NCI-H748 treated with DMSO at 0.1 percent for 48 hours (cell line): ENCODE measurements at regions not wholly inside any gene's neighbourhood (a gene's known extent, or its start where the extent isn't known, plus 50 kb on each side); places are given as distances from the start of the nearest gene placed in this dataset.
A peak's percentile ranks its signal among the peaks of the same experiment; 100 is the strongest.
"Not testable (repeated sequence)": the region's sequence is repeated elsewhere in the genome, so short reads cannot be mapped to it uniquely, and the experiment has no call there.

ENCODE experiments used
- DNase-seq: peaks from one replicate; lab custom pipeline; 2025; lab: John Stamatoyannopoulos, UW

DNA sequence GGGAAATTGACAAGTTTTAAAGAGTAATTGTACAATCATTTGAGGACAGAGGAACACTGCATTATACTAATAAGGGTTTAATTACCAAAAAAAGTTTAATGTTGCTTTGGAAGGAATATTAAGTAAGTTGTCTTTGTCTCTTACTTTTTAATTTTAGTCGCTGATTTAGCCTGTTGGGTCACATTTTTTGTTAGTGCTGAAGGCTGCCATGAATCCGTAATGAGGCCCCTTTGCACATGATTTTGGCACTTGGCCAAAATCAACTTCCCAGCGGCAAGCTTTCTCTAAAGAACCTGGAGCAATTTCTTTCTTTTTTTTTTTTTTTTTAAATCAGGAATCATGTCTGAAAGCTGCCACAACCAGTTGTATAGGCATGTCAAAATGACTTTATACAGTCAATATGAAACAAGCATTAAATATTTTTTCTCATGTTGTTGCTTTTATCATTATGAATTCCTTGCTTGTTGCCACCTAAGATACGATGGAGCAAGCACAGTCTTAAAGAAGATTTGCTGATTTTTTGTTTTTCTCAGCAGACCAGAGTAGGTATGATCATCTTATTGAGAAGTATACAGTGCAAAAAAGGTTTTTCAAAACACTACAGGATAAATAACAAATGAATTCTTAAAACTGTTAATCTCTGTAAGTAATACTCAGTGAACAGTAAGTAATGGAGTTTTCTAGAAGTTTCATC lies 690.4 kb downstream of the USP25 start:
- DNase-seq: peak; percentile 16

DNA sequence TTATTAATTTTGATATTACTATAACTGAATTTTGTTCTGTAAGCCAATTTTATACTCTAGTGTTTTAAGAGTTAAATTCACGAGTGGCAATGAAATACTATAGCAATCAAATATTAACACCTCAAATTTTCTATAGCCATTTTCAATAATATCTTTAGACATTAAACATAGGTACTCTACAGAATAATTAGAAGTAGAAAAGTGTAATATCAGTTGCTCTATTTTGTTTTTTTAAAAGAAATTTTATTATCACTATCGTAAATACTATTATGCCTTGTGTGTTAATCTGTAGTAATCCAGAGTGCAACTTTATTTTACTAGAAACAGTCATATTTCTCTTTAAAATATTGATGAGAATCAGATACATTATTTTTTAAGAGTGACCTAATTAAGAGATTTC lies 691.2 kb downstream of the USP25 start:
- DNase-seq: no peak

DNA sequence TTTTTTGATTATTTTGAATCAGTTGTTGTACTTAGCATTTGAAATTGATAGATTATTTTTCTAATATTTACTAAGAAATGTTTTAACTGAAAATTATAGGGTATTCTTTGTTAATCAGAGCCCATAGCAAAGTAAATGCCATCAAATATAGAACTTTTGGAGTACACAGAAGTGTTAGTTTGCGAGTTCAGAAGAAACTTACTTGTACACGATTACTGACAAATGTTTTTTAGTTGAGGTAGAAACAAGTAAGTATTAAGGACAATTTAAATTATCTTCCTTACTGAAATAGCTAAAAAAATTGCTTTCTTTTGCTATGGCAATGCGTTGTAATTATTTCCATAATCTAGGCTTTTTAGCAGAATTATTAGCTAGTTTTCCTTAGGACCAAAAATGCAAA lies 692.2 kb downstream of the USP25 start:
- no peak for DNase-seq

DNA sequence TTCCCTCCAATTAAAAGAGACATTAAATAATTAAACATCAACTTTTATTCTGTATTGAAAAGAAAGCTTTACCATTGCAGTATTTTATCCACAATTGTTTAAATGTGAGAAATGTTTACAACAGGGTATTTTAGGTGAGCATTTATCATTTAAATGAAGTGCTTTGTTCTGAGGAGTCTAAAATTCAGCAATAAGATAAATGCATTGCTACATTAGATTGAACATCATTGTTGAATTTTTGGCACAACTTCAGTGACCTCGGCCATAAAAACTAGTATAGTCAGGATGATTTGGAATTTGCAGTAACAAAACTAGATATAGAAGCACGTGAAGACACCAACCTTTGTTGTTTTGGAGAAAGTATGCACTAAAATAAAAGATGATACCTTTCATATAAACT lies 692.9 kb downstream of the USP25 start:
- DNase-seq: no peak

DNA sequence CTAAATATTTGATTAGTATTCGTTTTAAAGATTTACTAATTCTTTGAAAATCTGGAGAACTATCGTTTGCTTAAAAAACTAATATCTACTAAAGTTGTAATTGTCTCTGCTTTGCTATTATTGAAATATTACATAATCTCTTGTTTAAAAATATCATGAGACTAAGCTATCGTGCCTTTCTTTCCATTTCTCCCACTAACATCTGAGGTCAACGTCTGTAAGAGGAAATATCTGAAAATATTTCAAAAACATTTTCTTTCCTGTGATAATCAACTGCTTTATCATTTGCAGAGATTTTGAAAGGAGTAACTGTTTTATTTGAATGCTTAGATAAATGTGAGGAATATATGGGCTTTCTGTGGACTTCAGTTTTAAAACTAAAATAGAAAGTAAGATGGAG lies 694.1 kb downstream of the USP25 start:
- DNase-seq: no peak

DNA sequence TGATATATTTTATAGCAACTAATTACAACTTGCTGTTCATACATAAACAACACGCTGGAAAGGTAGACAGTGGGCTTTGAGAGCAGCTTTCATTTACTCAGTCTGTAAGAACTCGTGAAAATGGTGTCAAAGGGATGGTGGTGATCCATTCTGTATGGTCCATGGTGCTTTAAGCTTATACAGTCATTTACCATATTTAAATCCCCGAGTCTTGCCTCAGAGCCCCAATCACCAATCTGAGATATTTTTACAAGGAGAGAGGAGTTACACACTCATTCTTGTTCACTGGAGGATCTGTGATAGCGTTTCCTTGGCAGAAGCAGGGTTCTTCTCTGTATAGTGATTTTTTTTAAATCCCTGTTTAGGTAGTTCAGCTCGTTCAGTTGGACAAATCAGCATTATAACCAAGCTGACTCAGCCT lies 694.6 kb downstream of the USP25 start:
- no peak for DNase-seq

DNA sequence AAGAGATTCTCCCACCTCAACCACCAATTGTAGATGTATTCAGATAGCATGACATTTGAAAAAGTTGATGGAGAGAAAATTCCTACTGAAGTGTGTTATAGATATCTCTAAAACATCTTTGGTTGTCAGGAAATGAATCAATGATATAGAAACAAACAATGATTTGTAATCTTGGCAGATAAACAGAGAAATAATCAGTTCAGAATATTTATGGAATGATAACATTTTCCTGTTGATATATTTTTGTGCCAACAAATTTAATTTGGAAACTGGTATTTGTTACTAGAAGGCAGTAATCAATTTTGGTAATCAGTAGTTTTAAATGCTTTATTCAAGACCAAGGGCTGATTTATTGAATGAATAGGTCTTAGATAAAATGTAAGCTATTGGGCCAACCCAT lies 695.6 kb downstream of the USP25 start:
- no peak for DNase-seq

DNA sequence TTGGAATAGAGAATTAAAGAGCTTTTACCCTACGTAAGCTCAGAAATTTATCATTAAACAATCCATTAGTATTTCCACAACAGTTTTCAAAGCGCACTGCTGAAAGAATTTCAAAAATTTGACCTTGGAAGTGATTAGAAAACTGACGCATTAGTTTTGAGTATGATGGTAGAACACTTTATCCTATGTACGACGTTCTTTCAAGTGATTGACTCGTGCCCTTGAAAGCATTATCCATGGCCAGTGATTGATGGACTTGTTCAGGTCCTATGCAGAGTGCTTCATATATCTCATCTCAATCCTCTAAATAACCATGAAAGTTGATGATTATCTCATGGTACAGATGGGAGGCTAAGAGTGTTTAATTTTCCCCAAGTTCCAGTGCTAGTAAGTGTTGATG lies 697.2 kb downstream of the USP25 start:
- no peak for DNase-seq

DNA sequence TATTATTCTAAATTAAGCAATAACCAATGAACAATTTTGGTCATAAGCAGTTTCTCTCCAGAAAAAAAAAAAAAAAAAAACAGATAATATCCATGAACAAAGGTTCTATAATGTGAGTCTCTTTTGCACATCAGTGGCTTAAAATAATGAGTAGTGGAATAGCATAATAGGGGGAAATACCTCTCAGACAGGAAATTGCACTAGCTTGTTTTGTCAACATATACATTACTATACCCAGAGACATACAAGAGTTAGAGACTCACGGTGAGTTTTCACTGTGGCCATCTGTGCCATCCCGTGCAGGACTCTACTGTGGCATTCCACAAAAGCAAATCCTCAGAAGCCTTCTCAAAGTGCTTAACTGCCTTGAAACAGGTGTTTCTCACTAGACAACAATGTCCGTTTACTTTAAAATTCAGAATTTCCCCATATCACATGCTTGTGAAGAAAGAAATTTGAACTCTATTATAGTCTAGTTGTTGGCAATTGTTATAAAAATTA lies 697.9 kb downstream of the USP25 start:
- DNase-seq: no peak

DNA sequence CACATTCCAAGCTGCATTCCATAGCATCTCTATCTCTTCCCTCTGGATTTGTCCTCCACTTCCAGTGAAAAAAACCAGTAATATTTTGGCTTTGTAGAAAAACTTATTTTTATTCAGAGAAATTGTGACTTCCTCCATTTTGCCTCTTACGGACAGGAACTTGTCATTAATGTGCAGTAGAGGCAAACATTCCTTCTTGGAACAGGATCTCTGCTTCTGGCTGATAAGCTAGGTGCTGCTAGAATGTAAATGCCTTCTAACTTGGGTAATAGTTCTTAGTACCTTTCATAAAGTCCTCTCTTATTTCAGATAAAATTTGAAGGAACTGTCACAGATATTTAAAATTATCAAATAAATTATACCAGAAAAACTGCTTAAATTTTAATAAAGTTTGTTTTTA lies 707.8 kb downstream of the USP25 start:
- DNase-seq: no peak

DNA sequence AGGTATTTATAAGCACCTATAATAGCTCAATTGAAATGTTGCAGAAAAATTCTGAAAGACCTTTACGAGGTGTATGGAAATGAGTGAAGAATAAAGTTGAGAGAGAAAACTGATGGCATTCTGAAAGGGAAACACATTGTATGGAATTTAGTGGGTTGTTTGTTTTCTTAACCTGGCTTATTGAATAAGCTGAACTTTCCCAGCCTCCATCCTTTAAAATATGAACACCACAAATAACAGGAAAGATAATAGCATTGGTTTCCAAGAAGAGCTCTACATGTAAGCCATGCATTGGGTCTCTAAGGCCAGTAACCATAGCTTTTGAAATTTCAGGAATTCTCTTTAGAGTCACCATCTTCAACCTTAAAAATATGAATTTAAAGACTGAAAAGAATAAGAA lies 709.0 kb downstream of the USP25 start:
- no peak for DNase-seq

DNA sequence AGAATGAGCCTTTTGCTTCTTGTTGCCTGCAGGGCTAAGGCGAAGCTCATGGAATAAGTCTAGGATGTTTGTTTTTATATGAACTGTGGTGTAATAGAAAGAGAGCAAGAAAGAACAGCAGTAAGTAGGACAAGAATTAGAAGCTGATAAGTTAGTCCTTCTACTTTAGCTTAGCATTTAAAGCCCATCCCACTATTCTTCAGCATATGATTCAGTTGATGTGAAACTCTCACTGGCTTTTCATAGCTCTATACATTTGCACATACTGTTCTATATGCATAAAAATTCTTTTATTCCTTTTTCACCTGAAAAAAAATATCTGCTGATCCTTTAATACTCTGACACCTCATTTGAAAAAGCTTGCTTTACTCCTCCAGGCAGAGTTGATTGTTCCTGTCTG lies 712.0 kb downstream of the USP25 start:
- no peak for DNase-seq

DNA sequence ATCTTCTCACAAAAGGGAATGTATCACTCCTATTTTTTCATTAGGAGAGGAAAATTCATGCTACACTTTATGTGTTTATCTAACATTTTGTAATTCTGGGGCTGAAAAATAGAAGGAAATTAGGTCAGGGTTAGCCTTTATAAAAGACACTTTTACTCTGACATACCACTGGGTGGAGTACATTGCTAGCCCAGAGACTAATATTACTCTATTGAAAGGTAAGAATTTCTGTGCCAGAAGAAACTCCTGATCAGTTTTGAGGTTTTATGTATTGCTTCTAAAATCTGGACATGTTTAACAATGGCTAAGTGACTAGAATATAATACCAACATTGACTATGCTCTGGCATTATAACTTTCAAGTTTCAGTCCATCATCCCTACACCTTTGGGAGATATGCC lies 724.6 kb downstream of the USP25 start:
- DNase-seq: no peak

DNA sequence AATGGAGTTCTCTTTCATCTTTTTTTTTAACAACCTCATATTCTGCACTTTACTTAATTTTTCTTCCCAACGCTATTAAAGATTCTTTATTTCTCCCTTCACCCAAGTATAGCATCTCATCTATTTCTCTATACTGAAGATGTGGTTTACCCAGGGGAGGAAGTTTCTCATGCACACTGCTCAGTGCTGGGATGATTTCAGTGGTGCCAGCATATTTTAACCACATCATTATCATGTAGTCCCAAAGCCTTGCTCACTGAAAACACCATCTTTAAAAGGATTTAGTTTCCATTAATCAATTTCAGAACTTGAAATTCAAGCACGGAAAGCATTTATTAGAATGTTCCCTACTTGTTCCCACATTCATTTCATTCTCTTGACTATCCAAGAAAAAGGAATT lies 725.7 kb downstream of the USP25 start:
- DNase-seq: no peak

DNA sequence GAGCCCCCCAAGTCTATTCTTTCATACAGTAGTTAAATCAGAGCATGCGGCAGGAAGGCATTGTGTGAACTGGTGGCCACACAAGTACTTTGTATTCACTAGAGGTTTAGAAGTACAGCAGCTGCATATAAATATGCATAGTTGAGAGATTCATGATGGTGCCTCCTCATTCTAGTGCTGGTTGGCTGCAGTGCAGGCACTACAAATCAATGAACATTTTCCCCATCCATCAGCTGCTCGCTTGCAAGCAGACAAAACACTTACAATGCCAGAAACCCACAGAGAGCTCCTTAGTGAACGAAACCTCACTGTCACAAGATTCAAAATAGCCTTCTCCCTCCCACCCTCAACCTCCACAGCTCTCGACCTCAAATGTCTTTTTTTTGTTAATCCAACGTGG lies 726.2 kb downstream of the USP25 start:
- DNase-seq: no peak

DNA sequence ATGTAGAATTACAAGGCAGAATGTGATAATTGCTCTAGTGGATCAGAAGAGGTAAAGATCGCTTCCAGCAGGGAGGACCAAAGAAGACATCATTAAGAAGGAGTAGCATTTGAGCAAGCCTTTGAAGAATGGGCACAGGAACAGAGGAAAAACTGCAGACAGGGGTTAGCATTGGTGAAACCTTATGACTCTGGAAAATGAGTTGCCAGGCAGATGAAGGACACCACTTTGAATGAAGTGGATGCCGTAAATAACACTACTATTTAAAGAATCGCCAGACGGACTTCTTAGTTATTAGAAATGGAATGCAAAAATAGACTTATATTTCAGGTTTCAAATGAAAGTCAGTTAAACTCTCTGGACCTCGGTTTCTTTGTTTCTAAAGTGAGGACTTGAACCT lies 727.7 kb downstream of the USP25 start:
- DNase-seq: no peak

DNA sequence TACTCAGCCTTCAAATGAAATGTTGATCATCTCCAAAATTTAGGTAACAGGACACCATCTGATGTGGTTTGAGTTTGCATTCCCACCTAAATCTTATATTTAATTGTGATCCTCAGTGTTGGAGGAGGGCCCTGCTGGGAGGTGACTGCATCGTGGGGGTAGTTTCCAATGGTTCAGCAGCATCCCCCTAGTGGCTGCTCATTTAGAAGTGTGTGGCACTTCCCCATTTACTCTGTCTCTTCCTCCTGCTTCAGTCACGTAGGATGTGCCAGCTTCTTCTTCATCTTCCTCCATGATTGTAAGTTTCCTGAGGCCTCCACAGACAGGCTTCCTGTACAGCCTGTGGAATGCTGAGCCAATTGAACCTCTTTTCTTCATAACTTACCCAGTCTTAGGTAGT lies 731.2 kb downstream of the USP25 start:
- no peak for DNase-seq

DNA sequence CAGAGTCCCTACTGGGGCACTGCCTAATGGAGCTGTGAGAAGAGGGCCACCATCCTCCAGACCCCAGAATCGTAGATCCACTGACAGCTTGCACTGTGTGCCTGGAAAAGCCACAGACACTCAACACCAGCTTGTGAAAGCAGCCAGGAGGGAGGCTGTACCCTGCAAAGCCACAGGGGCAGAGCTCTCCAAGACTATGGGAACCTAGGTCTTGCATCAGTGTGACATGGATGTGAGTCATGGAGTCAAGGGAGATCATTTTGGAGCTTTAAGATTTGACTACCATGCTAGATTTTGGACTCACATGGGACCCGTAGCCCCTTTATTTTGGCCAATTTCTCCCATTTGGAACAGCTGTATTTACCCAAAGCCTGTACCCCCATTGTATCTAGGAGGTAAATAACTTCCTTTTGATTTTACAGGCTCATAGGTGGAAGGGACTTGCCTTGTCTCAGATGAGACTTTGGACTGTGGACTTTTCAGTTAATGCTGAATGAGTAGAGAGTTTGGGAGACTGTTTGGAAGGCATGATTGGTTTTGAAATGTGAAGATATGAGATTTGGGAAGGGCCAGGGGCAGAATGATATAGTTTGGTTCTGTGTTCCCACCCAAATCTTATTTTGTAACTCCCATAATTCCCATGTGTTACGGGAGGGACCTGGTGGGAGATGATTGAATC lies 734.6 kb downstream of the USP25 start:
- DNase-seq: not testable (repeated sequence)

DNA sequence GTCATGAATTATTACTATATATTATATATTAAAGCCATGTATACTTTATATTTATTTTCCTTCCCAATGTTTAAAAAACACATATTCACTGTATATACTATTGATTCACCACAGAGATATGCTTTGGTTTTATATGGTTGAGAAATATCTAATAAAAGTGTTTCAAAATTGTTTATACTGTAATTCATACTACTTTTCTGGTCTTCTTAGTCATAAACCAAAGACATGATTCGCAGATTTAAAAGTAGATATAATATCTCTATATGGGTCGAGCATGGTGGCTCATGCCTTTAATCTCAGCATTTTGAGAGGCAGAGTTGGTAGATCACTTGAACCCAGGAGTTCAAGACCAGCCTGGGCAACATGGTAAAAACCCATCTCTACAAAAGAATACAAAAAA lies 738.4 kb downstream of the USP25 start:
- DNase-seq: no peak

DNA sequence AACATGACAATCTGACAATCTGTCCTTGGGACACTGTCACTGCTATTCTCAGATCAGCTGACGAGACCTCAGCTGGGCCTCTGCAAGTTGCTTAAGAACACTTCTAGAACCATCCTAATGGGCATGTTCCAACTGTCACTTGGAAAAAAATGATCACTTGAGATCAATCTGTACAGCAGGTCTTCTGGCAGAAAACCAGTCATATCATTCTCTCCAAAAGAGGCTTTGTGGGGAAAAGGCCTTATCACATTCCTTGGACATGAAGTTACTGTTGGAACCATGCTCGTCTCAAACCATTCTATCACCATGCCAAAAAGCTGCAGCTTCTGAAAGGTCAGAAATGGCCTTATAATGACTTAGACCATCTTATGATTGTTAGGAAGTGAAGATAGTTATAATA lies 744.2 kb downstream of the USP25 start:
- no peak for DNase-seq

DNA sequence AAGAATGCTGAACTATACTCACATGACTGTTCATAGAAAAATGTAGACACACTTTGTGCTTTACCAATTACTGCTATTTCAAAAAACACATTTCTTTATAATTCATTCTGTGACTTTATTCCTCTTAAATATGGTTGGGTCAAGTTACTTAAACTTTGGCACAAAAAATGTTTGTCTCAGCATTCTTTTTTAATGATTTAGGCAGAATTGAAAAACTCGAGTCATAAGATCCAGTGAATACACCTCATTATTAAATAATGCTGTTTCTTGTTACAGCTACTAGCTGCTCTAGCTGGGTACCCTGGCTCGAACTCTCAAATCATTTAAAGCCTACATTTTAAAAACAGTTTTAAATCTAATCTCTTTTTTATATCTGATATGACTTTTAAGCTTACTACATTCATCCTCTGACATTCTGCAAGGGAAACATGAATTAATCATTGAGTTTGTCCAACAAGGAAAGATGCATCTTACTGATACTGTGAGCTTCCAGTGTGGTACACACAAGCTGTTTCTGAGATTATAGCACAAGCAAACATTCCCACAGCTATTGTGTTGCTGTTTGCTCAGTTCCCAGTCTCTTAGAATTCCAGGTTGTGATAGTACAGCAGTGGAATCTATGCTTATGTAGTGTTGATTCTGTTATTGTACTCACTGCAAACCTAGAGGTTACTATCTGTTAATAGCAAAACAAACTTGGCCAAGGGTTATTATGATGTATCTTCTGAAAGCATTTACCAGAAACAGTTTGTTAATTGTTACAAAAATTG lies 746.5 kb downstream of the USP25 start:
- no peak for DNase-seq

DNA sequence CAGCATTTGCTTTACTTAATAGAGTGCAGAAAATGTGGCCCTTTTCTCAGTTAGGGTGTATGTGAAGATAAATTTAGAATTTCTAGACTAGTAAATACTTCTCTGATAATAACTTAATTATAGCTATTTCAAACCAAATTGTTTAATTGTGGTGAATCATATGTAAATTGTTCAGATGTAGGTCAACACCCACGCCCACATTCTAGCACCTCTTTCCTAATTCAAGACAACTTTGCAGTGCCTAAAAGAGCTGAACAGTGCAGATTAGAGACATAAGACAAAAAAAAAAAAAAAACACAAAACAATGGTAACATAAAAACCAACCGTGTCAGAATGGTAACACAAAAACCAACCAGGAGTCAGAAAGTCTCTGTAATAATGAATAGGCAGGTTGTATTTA lies 758.3 kb downstream of the USP25 start:
- no peak for DNase-seq

DNA sequence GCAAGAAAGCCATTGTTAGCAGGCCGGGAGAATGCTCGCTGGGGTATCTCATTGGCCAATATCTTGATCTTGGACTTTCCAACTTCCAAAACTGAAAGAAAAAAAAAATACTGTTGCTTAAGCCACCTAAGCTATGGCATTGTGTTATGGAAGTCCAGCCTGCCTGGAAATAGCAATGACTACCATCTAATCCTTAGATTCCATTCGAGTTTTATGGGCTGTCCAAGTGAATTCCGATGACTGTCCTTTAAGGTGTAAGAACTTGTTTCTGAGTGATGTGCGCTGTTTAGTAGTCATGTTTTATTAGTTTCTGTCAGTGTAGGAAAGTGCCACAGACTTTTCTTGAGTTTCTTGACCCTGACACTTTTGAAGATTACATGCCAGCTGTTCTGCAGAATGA lies 762.6 kb downstream of the USP25 start:
- no peak for DNase-seq
